ENCODE measurements at regions not wholly inside any gene's neighbourhood (a gene's known extent, or its start where the extent isn't known, plus 50 kb on each side); places are given as distances from the start of the nearest gene placed in this dataset.
"Not testable (repeated sequence)": the region's sequence is repeated elsewhere in the genome, so short reads cannot be mapped to it uniquely, and the experiment has no call there.

GRCh38 chr15:98344591-98344990, 303.7 kb upstream of the IGF1R start:
- DNase-seq = no peak
- no CpG with 5 or more reads among the region's 2 CpGs for WGBS (ENCODE audit: insufficient coverage, low lambda C conversion rate)
- H3K27me3 ChIP-seq (ENCODE audit: control insufficient read depth, insufficient read depth, low read length) = no peaks in the 10 kb centered on the region
- H3K36me3 ChIP-seq (ENCODE audit: control insufficient read depth, insufficient read depth, low read length) = no peaks in the 10 kb centered on the region
- H3K9me3 ChIP-seq (ENCODE audit: control insufficient read depth, low read depth, low read length) = no peaks in the 10 kb centered on the region
- H3K4me1 ChIP-seq (ENCODE audit: control insufficient read depth, insufficient read depth, low read length) = no peaks in the 10 kb centered on the region
- no peak overlapping the region for H3K27ac ChIP-seq (ENCODE audit: low read length)
- H3K4me3 ChIP-seq (ENCODE audit: low read length) = no peak overlapping the region

DNA sequence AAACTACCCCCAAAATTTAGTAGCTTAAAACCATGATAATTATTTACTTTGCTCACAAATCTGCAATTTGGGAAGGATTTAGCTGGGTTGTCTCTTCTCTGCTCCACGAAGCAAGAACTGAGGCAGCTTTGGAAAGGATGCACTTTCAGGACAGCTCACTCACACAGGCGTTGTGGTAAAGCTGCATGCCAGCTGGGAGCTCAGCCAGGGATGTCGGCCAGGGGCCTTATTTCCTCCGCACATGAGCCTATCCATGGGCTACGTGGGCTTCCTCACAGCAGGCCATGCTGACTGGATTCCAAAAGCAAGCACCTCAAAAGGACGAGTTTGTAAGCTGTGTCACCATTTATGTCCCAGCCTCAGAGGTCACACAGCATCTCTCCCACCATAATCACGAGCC, 301.3 kb upstream of the IGF1R start:
- Histone ChIP-seq H3K4me1 (ENCODE audit: control insufficient read depth, insufficient read depth, low read length) (no peaks in the 10 kb centered on the region), H3K36me3 (ENCODE audit: control insufficient read depth, insufficient read depth, low read length) (no peaks in the 10 kb centered on the region), H3K27ac (ENCODE audit: low read length) (no peak overlapping the region), H3K27me3 (ENCODE audit: control insufficient read depth, insufficient read depth, low read length) (no peaks in the 10 kb centered on the region), H3K9me3 (ENCODE audit: control insufficient read depth, low read depth, low read length) (no peaks in the 10 kb centered on the region), H3K4me3 (ENCODE audit: low read length) (no peak overlapping the region)
- no peak for DNase-seq
- no CpG with 5 or more reads among the region's 7 CpGs for WGBS (ENCODE audit: insufficient coverage, low lambda C conversion rate)

DNA sequence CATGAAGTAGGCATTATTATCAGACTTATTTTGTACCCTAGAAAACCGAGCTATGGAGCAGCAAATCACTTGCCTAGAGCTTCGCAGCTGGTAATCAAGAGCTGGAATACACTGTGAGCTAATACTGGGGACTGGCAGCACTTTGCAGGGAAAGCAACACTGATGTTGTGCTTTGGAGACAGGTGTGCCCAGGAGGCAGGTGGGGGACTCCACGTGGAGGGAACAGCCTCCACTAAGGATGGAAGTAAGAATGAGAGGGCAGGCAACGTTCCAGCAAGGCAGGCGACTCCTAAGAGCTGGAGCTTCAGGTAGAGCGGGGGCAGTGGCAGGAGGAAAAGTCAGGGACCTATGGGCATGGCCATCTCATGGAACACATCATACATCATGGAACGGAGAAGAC, 300.5 kb upstream of the IGF1R start:
- H3K27ac ChIP-seq (ENCODE audit: low read length) = no peak overlapping the region
- no peaks in the 10 kb centered on the region for H3K9me3 ChIP-seq (ENCODE audit: control insufficient read depth, low read depth, low read length)
- no peak overlapping the region for H3K4me3 ChIP-seq (ENCODE audit: low read length)
- H3K27me3 ChIP-seq (ENCODE audit: control insufficient read depth, insufficient read depth, low read length) = no peaks in the 10 kb centered on the region
- 60% methylated on average over 1 of the region's 7 CpGs for WGBS (ENCODE audit: insufficient coverage, low lambda C conversion rate)
- no peak for DNase-seq
- no peaks in the 10 kb centered on the region for H3K36me3 ChIP-seq (ENCODE audit: control insufficient read depth, insufficient read depth, low read length)
- H3K4me1 ChIP-seq (ENCODE audit: control insufficient read depth, insufficient read depth, low read length) = no peaks in the 10 kb centered on the region

DNA sequence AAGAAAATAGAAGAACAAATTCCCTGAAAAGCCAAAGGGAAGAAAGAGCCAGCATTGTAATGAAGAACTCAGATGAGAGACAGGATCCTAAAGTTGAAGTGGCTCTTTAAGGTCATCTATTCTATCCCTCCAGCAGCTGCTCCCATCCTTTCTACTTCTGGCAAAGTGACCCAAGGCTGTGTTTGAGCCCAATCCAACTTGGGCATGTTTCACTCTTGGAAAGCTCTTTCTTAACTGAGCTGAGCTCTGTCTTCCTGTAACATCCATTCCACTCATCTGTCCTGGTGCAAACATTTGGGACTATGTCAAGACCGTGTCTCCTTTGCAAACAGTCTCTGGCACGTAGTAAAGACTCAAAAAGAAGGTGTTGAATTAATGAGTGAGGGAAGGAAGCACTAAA, 298.1 kb upstream of the IGF1R start:
- no CpG with 5 or more reads among the region's 2 CpGs for WGBS (ENCODE audit: insufficient coverage, low lambda C conversion rate)
- no peaks in the 10 kb centered on the region for H3K9me3 ChIP-seq (ENCODE audit: control insufficient read depth, low read depth, low read length)
- no peak overlapping the region for H3K4me3 ChIP-seq (ENCODE audit: low read length)
- H3K27ac ChIP-seq (ENCODE audit: low read length) = no peak overlapping the region
- no peaks in the 10 kb centered on the region for H3K4me1 ChIP-seq (ENCODE audit: control insufficient read depth, insufficient read depth, low read length)
- no peak for DNase-seq
- no peaks in the 10 kb centered on the region for H3K27me3 ChIP-seq (ENCODE audit: control insufficient read depth, insufficient read depth, low read length)
- no peaks in the 10 kb centered on the region for H3K36me3 ChIP-seq (ENCODE audit: control insufficient read depth, insufficient read depth, low read length)

DNA sequence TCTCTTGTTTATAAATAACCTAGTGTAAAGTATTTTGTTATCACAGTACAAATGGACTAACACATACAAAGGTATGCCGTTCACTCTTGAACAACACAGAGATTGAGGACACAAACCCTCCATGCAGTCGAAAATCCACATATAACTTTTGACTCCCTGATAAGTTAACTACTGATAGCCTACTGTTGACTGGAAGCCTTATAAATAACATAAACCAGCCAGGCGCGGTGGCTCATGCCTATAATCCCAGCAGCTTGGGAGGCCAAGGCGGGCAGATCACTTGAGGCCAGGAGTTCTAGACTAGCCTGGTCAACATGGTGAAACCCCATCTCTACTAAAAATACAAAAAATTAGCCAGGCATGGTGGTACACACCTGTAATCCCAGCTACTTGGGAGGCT, 290.1 kb upstream of the IGF1R start:
- 100% methylated on average over 2 of the region's 5 CpGs for WGBS (ENCODE audit: insufficient coverage, low lambda C conversion rate)
- H3K4me1 ChIP-seq (ENCODE audit: control insufficient read depth, insufficient read depth, low read length); H3K4me3 ChIP-seq (ENCODE audit: low read length); H3K27ac ChIP-seq (ENCODE audit: low read length); H3K36me3 ChIP-seq (ENCODE audit: control insufficient read depth, insufficient read depth, low read length); H3K9me3 ChIP-seq (ENCODE audit: control insufficient read depth, low read depth, low read length); DNase-seq; H3K27me3 ChIP-seq (ENCODE audit: control insufficient read depth, insufficient read depth, low read length): not testable (repeated sequence)

DNA sequence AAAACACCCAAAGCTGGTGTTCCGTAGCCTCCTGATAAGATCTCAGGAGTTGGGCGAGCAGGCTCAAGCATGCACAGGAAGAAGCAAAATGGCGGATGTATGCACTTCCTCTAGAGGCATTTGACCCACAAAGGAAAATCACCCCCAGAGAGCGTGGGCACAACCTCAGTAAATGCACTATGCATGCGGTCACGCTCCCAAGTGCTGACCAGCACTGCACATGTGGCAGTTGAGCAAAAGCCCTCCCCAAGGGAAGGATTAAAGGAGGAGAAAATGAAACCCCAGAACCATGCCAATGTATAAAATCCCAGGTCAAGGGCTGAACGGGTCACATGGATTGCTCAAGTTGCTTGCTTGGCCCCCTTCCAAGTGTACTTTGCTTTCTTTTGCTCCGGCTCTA, 289.4 kb upstream of the IGF1R start:
- WGBS (ENCODE audit: insufficient coverage, low lambda C conversion rate) = 50% methylated on average over 1 of the region's 8 CpGs
- no peaks in the 10 kb centered on the region for H3K4me1 ChIP-seq (ENCODE audit: control insufficient read depth, insufficient read depth, low read length)
- DNase-seq = peak in 1 of 2 donors; percentile 3
- H3K36me3 ChIP-seq (ENCODE audit: control insufficient read depth, insufficient read depth, low read length) = no peaks in the 10 kb centered on the region
- no peak overlapping the region for H3K4me3 ChIP-seq (ENCODE audit: low read length)
- H3K27me3 ChIP-seq (ENCODE audit: control insufficient read depth, insufficient read depth, low read length) = no peaks in the 10 kb centered on the region
- H3K9me3 ChIP-seq (ENCODE audit: control insufficient read depth, low read depth, low read length) = no peaks in the 10 kb centered on the region
- no peak overlapping the region for H3K27ac ChIP-seq (ENCODE audit: low read length)

GRCh38 chr15:98363416-98363815, 284.9 kb upstream of the IGF1R start:
- no peaks in the 10 kb centered on the region for H3K27me3 ChIP-seq (ENCODE audit: control insufficient read depth, insufficient read depth, low read length)
- H3K4me3 ChIP-seq (ENCODE audit: low read length) = no peak overlapping the region
- H3K4me1 ChIP-seq (ENCODE audit: control insufficient read depth, insufficient read depth, low read length) = no peaks in the 10 kb centered on the region
- WGBS (ENCODE audit: insufficient coverage, low lambda C conversion rate) = no CpG with 5 or more reads among the region's 2 CpGs
- H3K27ac ChIP-seq (ENCODE audit: low read length) = no peak overlapping the region
- H3K36me3 ChIP-seq (ENCODE audit: control insufficient read depth, insufficient read depth, low read length) = no peaks in the 10 kb centered on the region
- no peaks in the 10 kb centered on the region for H3K9me3 ChIP-seq (ENCODE audit: control insufficient read depth, low read depth, low read length)
- DNase-seq = no peak

GRCh38 chr15:98363955-98364354, 284.4 kb upstream of the IGF1R start:
- WGBS (ENCODE audit: insufficient coverage, low lambda C conversion rate) = no CpG with 5 or more reads among the region's 6 CpGs
- no peak for DNase-seq
- Histone ChIP-seq H3K36me3 (ENCODE audit: control insufficient read depth, insufficient read depth, low read length) (no peaks in the 10 kb centered on the region), H3K9me3 (ENCODE audit: control insufficient read depth, low read depth, low read length) (no peaks in the 10 kb centered on the region), H3K4me3 (ENCODE audit: low read length) (no peak overlapping the region), H3K4me1 (ENCODE audit: control insufficient read depth, insufficient read depth, low read length) (no peaks in the 10 kb centered on the region), H3K27me3 (ENCODE audit: control insufficient read depth, insufficient read depth, low read length) (no peaks in the 10 kb centered on the region), H3K27ac (ENCODE audit: low read length) (no peak overlapping the region)

GRCh38 chr15:98369081-98369716, 279.1 kb upstream of the IGF1R start:
- WGBS (ENCODE audit: insufficient coverage, low lambda C conversion rate) = no CpG with 5 or more reads among the region's 3 CpGs
- no peaks in the 10 kb centered on the region for H3K27me3 ChIP-seq (ENCODE audit: control insufficient read depth, insufficient read depth, low read length)
- no peak overlapping the region for H3K4me3 ChIP-seq (ENCODE audit: low read length)
- H3K27ac ChIP-seq (ENCODE audit: low read length) = no peak overlapping the region
- H3K9me3 ChIP-seq (ENCODE audit: control insufficient read depth, low read depth, low read length) = no peaks in the 10 kb centered on the region
- DNase-seq = no peak
- H3K4me1 ChIP-seq (ENCODE audit: control insufficient read depth, insufficient read depth, low read length) = no peaks in the 10 kb centered on the region
- no peaks in the 10 kb centered on the region for H3K36me3 ChIP-seq (ENCODE audit: control insufficient read depth, insufficient read depth, low read length)

GRCh38 chr15:98375513-98376340, 272.6 kb upstream of the IGF1R start:
- H3K9me3 ChIP-seq (ENCODE audit: control insufficient read depth, low read depth, low read length) = no peaks in the 10 kb centered on the region
- H3K4me3 ChIP-seq (ENCODE audit: low read length) = no peak overlapping the region
- no peak for DNase-seq
- WGBS (ENCODE audit: insufficient coverage, low lambda C conversion rate) = no CpG with 5 or more reads among the region's 7 CpGs
- no peak overlapping the region for H3K27ac ChIP-seq (ENCODE audit: low read length)
- no peaks in the 10 kb centered on the region for H3K4me1 ChIP-seq (ENCODE audit: control insufficient read depth, insufficient read depth, low read length)
- no peaks in the 10 kb centered on the region for H3K36me3 ChIP-seq (ENCODE audit: control insufficient read depth, insufficient read depth, low read length)
- peaks cover 3% of the 10 kb centered on the region for H3K27me3 ChIP-seq (ENCODE audit: control insufficient read depth, insufficient read depth, low read length)

GRCh38 chr15:98380721-98381120, 267.6 kb upstream of the IGF1R start:
- H3K27ac ChIP-seq (ENCODE audit: low read length) = no peak overlapping the region
- DNase-seq = peak; percentile 58 to 60
- peaks cover 8% of the 10 kb centered on the region for H3K27me3 ChIP-seq (ENCODE audit: control insufficient read depth, insufficient read depth, low read length)
- no CpG with 5 or more reads among the region's 3 CpGs for WGBS (ENCODE audit: insufficient coverage, low lambda C conversion rate)
- no peaks in the 10 kb centered on the region for H3K4me1 ChIP-seq (ENCODE audit: control insufficient read depth, insufficient read depth, low read length)
- H3K4me3 ChIP-seq (ENCODE audit: low read length) = no peak overlapping the region
- no peaks in the 10 kb centered on the region for H3K36me3 ChIP-seq (ENCODE audit: control insufficient read depth, insufficient read depth, low read length)
- no peaks in the 10 kb centered on the region for H3K9me3 ChIP-seq (ENCODE audit: control insufficient read depth, low read depth, low read length)
